Activated T-helper 17 cell treated with anti-CD3 and anti-CD28 coated beads, Interleukin-2, amount 50 U/mL, for 72 hours (primary cell): ENCODE measurements at regions not wholly inside any gene's neighbourhood (a gene's known extent, or its start where the extent isn't known, plus 50 kb on each side); places are given as distances from the start of the nearest gene placed in this dataset.

Source experiments
- ATAC-seq: fragments of 150-1000 bp; cut with Tn5 transposase; replicated peaks from 2 replicates; pipeline ENCODE4 v1.10.0; 2021; ENCODE audit warnings: mild to moderate bottlenecking, moderate library complexity
- H3K27ac Mint-ChIP-seq: one replicate; pipeline ENCODE4 v1.8.0; 2022; ENCODE audit warnings: mixed read lengths
- H3K27me3 Mint-ChIP-seq: one replicate; pipeline ENCODE4 v1.8.0; 2022; ENCODE audit warnings: mixed read lengths
- H3K36me3 Mint-ChIP-seq: one replicate; pipeline ENCODE4 v1.8.0; 2022; ENCODE audit warnings: low read depth, mild to moderate bottlenecking, mixed read lengths
- H3K4me1 Mint-ChIP-seq: one replicate; pipeline ENCODE4 v1.8.0; 2022; ENCODE audit warnings: mixed read lengths
- H3K4me3 Mint-ChIP-seq: one replicate; pipeline ENCODE4 v1.8.0; 2022; ENCODE audit warnings: mild to moderate bottlenecking, mixed read lengths
- H3K9me3 Mint-ChIP-seq: one replicate; pipeline ENCODE4 v1.8.0; 2022; ENCODE audit warnings: mixed read lengths

DNA sequence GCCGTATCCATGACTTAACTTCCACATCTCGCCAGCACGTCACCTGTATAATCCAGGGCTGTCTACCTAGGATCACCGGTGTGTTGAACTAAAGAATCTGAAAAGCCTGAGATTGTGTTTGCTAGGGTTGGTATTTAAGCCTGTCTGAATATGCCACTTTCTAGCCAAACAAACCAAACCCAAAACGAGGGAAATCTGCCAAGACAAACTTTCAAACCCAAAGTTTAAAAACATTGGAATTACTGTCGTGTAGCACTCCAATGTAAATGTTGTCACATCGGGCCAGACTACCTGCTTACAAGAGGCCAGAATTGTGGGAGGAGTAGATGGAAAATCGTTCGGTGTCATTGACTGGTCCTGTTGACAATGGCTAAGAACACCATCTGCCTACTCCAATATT lies 747.8 kb downstream of the EFNB2 start:
- H3K9me3 Mint-ChIP-seq: no peaks in the 10 kb centered on the region
- H3K4me1 Mint-ChIP-seq: no peaks in the 10 kb centered on the region
- ATAC-seq: no peak
- no peaks in the 10 kb centered on the region for H3K27me3 Mint-ChIP-seq
- H3K27ac Mint-ChIP-seq: no peak overlapping the region
- no peak overlapping the region for H3K4me3 Mint-ChIP-seq
- H3K36me3 Mint-ChIP-seq: no peaks in the 10 kb centered on the region

- no peak for ATAC-seq
- Mint-ChIP-seq H3K9me3 (no peaks in the 10 kb centered on the region), H3K27ac (no peak overlapping the region), H3K4me3 (no peak overlapping the region), H3K36me3 (no peaks in the 10 kb centered on the region), H3K27me3 (no peaks in the 10 kb centered on the region), H3K4me1 (no peaks in the 10 kb centered on the region)
Measured at GRCh38 chr13:105785436-105785835, 750.0 kb downstream of the EFNB2 start.

DNA sequence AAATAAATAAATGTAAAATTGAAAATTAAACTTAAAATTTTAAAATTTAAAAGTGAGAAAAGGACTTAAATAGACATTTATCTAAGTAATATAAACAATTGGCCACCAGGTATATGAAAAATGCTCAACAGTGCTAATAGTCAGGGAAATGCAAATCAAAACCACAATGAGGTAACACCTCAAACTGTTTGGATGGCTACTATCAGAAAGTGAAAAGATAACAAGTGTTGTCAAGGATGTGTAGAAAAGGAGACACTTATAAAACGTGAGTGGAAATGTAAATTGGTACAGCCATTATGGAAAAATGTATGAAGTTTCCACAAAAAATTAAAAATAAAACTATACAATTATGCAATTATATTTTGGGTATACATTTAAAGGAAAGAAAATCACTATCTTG lies 752.2 kb downstream of the EFNB2 start:
- no peak for ATAC-seq
- no peaks in the 10 kb centered on the region for H3K9me3 Mint-ChIP-seq
- H3K4me1 Mint-ChIP-seq: no peaks in the 10 kb centered on the region
- no peak overlapping the region for H3K4me3 Mint-ChIP-seq
- no peaks in the 10 kb centered on the region for H3K36me3 Mint-ChIP-seq
- no peak overlapping the region for H3K27ac Mint-ChIP-seq
- H3K27me3 Mint-ChIP-seq: no peaks in the 10 kb centered on the region

DNA sequence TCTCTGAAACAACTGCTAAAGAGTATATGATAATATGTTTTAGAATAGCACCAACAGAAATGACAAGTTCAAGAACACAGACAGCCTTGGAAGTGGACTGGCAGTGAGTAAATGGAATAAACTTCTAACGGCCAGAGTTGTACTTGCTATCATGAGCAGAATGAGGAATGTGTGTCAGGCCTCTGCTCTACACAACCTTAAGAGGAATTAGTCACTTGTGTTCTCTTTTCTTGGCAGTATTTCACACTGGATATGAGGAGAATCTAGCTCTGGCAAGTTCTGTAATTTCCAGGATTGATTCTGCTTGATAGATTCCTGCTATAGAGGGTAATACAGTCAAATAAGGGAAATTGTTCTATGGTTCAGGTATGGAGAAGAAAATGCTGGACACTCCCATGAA lies 757.3 kb downstream of the EFNB2 start:
- Mint-ChIP-seq H3K27ac (no peak overlapping the region), H3K9me3 (no peaks in the 10 kb centered on the region), H3K27me3 (no peaks in the 10 kb centered on the region), H3K4me3 (no peak overlapping the region), H3K4me1 (no peaks in the 10 kb centered on the region), H3K36me3 (no peaks in the 10 kb centered on the region)
- ATAC-seq: no peak

GRCh38 chr13:105774739-105775460 lies 760.6 kb downstream of the EFNB2 start:
- no peaks in the 10 kb centered on the region for H3K4me1 Mint-ChIP-seq
- H3K36me3 Mint-ChIP-seq: no peaks in the 10 kb centered on the region
- no peak overlapping the region for H3K4me3 Mint-ChIP-seq
- H3K27me3 Mint-ChIP-seq: no peaks in the 10 kb centered on the region
- no peak for ATAC-seq
- H3K9me3 Mint-ChIP-seq: no peaks in the 10 kb centered on the region
- no peak overlapping the region for H3K27ac Mint-ChIP-seq

GRCh38 chr13:105773863-105774538 lies 761.5 kb downstream of the EFNB2 start:
- H3K4me1 Mint-ChIP-seq: no peaks in the 10 kb centered on the region
- H3K27ac Mint-ChIP-seq: no peak overlapping the region
- no peaks in the 10 kb centered on the region for H3K9me3 Mint-ChIP-seq
- H3K27me3 Mint-ChIP-seq: no peaks in the 10 kb centered on the region
- no peak overlapping the region for H3K4me3 Mint-ChIP-seq
- ATAC-seq: no peak
- H3K36me3 Mint-ChIP-seq: no peaks in the 10 kb centered on the region

- no peaks in the 10 kb centered on the region for H3K36me3 Mint-ChIP-seq
- no peaks in the 10 kb centered on the region for H3K4me1 Mint-ChIP-seq
- H3K4me3 Mint-ChIP-seq: no peak overlapping the region
- H3K9me3 Mint-ChIP-seq: no peaks in the 10 kb centered on the region
- no peak for ATAC-seq
- H3K27me3 Mint-ChIP-seq: no peaks in the 10 kb centered on the region
- H3K27ac Mint-ChIP-seq: no peak overlapping the region
Measured at GRCh38 chr13:105773241-105773640, 762.2 kb downstream of the EFNB2 start.

DNA sequence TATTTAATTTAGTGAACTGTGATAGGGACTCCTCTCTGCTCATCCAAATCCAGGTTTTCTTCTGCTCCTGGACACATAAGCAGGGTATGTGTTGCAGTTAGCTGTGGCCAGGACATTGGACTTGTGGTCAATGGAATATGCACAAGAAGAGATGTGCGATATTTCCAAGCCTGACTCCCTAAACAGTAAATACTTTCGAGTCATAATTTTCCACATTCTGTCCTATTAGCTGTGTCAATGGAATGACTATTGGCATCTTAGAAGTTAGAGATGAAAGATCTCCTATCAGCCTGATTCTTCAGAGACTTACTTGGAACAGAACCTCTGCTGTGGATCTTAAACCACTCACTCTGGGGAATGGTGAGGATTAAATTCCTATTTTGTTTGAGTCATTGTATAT lies 771.0 kb downstream of the EFNB2 start:
- Mint-ChIP-seq H3K36me3 (no peaks in the 10 kb centered on the region), H3K9me3 (no peaks in the 10 kb centered on the region), H3K4me3 (no peak overlapping the region), H3K27me3 (no peaks in the 10 kb centered on the region), H3K27ac (no peak overlapping the region), H3K4me1 (no peaks in the 10 kb centered on the region)
- ATAC-seq: no peak

GRCh38 chr13:105763851-105764250 lies 771.6 kb downstream of the EFNB2 start:
- no peaks in the 10 kb centered on the region for H3K9me3 Mint-ChIP-seq
- no peaks in the 10 kb centered on the region for H3K4me1 Mint-ChIP-seq
- H3K27me3 Mint-ChIP-seq: no peaks in the 10 kb centered on the region
- no peak overlapping the region for H3K4me3 Mint-ChIP-seq
- no peak overlapping the region for H3K27ac Mint-ChIP-seq
- H3K36me3 Mint-ChIP-seq: no peaks in the 10 kb centered on the region
- ATAC-seq: no peak

- no peak for ATAC-seq
- H3K4me1 Mint-ChIP-seq: no peaks in the 10 kb centered on the region
- H3K27me3 Mint-ChIP-seq: no peaks in the 10 kb centered on the region
- no peak overlapping the region for H3K27ac Mint-ChIP-seq
- H3K36me3 Mint-ChIP-seq: no peaks in the 10 kb centered on the region
- H3K9me3 Mint-ChIP-seq: no peaks in the 10 kb centered on the region
- H3K4me3 Mint-ChIP-seq: no peak overlapping the region
Measured at GRCh38 chr13:105762096-105762495, 773.4 kb downstream of the EFNB2 start.

- no peaks in the 10 kb centered on the region for H3K9me3 Mint-ChIP-seq
- no peak for ATAC-seq
- no peak overlapping the region for H3K27ac Mint-ChIP-seq
- no peaks in the 10 kb centered on the region for H3K27me3 Mint-ChIP-seq
- H3K36me3 Mint-ChIP-seq: no peaks in the 10 kb centered on the region
- no peak overlapping the region for H3K4me3 Mint-ChIP-seq
- no peaks in the 10 kb centered on the region for H3K4me1 Mint-ChIP-seq
Measured at GRCh38 chr13:105758918-105759860, 776.3 kb downstream of the EFNB2 start.

- Mint-ChIP-seq H3K9me3 (no peaks in the 10 kb centered on the region), H3K27me3 (no peaks in the 10 kb centered on the region), H3K4me1 (no peaks in the 10 kb centered on the region), H3K4me3 (no peak overlapping the region), H3K27ac (no peak overlapping the region), H3K36me3 (no peaks in the 10 kb centered on the region)
- ATAC-seq: no peak
Measured at GRCh38 chr13:105740739-105741138, 794.7 kb downstream of the EFNB2 start.

GRCh38 chr13:105737688-105738087 lies 797.8 kb downstream of the EFNB2 start:
- Mint-ChIP-seq H3K9me3 (no peaks in the 10 kb centered on the region), H3K4me3 (no peak overlapping the region)

GRCh38 chr13:105735281-105735680 lies 800.2 kb downstream of the EFNB2 start:
- Mint-ChIP-seq H3K4me3 (no peak overlapping the region), H3K9me3 (no peaks in the 10 kb centered on the region), H3K36me3 (no peaks in the 10 kb centered on the region), H3K4me1 (no peaks in the 10 kb centered on the region), H3K27ac (no peak overlapping the region), H3K27me3 (no peaks in the 10 kb centered on the region)
- ATAC-seq: no peak

More at GRCh38 chr13:105737688-105738087, 797.8 kb downstream of the EFNB2 start:
- no peaks in the 10 kb centered on the region for H3K4me1 Mint-ChIP-seq
- H3K36me3 Mint-ChIP-seq: no peaks in the 10 kb centered on the region
- no peak overlapping the region for H3K27ac Mint-ChIP-seq
- no peaks in the 10 kb centered on the region for H3K27me3 Mint-ChIP-seq
- no peak for ATAC-seq
